Activated CD4-positive, alpha-beta T cell treated with anti-CD3 and anti-CD28 coated beads, Interleukin-2, amount 50 U/mL, for 24 hours (primary cell): ENCODE measurements at regions not wholly inside any gene's neighbourhood (a gene's known extent, or its start where the extent isn't known, plus 50 kb on each side); places are given as distances from the start of the nearest gene placed in this dataset.

Experiments used
- DNase-seq, 2 donors: peaks; one replicate each; pipeline ENCODE4 v3.0.0-alpha.2; 2020; ENCODE audit warnings: low read depth in 1 of 2, low spot score in 1 of 2

DNA sequence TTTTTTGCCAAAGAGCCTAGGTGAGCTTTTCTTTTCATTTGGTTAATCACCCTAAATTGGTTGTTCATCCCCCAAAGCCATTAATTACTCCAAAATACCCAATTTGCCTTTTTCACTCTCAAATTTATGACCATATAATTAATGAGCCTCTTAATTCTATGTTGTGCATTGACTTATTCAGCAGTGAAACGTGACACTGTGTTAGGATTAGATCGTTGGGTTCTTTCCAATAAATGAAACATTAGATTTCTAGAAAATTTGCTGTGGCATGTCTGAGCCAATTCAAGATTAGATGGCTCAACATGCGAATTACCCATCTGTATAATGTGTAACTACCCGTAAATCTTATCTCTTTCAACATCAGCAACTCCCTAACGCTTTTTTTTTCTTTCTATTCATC lies 273.4 kb downstream of the BMP4 start:
- DNase-seq = no peak

DNA sequence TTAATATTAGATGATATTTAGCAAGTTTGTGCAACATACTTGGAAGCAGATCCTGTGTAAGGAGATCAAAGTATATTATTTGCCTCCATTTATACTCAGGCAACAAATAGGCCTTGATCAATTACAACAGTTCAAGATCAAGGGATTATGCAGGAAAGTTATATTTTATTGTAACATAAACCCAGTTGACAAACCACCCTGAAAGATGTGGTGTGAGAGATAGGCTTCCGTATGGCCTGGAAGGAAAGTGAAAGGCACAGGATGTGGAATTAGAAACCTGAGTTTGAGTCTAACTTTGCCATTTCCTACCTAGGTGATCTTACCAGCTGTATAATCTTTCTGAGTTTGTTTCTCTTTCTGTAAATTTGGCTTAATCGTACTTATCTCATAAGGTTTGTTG lies 284.1 kb downstream of the BMP4 start:
- DNase-seq = no peak

DNA sequence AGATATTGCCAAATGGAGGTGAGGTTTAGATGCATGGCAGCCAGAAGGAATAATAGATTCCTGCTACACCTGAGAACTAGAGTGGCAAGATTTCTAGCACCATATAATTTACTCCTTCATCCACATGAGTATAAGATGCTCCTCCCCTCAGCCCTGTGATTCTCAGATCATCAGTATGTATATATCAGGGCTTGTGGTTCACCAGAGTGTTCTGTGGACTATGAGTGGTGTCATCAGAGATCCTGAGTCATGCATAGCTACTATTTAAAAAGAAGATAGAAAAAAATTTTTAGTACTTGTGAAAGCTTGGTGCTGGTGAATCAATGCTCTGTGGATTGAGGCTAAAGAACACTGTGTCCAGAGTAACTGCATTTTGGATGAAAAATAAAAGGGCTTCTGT lies 285.9 kb downstream of the BMP4 start:
- no peak for DNase-seq

DNA sequence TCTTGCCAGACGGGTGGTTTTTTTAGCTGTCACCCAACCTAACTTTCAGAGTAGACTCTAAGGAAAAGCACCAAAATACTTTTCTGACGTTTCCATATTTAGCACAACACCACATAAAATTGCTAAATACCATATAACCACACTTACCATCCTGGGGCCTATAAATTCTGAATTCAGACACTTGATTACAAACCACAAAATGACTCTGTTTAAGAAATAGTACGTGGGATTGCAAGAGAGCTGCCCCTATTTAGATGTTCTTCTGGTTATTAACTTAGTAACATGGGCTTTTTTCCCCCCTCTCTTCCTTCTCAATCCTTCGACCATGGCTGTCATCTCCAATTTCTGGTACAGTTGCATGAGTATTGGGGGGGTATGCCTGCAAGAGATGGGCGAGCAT lies 287.7 kb downstream of the BMP4 start:
- DNase-seq = no peak

DNA sequence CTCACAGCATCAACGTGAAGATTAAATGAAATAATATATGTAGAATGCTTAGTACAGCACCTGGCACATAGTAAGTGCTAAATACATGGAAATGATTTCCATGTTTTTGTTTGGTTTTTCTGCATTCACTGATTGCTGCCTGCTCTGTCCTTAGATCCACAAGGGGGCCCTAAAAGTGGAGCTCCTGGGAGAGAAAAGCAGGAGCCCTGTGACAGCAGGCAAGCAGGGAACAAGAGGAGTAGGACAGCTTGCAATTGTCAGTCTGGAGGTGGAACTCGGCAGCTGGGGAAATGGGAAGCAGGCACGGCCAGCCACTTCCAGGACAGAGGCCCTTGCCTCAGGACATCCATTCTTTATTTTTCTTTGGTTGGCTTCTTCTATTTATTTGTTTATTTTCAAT lies 292.9 kb downstream of the BMP4 start:
- DNase-seq = no peak

DNA sequence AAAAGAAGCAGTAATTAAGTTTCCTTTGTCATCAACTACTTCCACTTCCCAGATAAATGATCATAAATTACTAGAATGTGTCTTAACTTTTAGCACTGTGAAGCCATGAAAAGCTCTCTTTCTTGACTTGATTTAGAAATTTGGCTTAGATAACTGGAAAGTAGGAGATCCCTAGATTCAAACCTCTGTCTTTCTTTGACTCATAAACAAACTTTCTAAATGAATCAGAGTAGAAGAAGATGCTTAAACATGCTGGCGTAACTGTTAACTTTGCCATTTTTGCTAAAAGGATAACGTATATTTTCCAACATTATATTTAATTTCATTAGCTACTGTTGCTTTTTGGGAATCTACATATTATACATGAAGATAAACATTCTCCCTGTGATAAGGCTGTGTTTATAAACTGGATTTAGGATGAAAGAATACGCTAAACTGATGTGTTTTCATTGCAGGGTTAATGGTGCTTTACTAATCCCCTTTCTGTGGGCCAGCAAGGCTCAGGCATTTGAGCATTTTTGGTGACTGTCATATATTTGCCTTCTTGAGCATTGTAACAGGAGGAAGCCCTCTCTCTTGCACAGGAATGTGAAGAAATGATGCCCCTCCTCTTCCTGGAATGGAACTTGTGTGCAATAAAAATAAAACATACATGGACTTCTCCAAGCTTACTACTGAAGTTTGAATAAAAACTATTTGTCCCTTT lies 301.4 kb downstream of the BMP4 start:
- no peak for DNase-seq

DNA sequence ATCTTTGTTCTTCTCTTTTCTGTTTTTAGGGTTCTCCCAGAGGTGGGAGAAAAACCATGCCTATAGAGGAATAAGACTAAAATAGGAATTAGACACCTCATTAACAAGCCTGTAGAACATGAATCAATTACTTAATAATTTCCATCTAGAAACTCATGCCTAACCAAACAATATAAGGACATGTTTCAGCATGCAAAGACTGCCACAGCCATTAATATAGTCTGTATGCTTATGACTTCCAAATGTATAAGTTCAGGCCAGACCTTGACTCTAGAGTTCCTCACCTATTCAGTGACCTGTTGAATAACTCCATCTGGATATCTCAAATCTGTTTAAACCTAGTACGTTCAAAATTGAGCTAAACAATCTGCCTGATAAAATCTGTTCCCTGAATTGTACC lies 304.6 kb downstream of the BMP4 start:
- no peak for DNase-seq

DNA sequence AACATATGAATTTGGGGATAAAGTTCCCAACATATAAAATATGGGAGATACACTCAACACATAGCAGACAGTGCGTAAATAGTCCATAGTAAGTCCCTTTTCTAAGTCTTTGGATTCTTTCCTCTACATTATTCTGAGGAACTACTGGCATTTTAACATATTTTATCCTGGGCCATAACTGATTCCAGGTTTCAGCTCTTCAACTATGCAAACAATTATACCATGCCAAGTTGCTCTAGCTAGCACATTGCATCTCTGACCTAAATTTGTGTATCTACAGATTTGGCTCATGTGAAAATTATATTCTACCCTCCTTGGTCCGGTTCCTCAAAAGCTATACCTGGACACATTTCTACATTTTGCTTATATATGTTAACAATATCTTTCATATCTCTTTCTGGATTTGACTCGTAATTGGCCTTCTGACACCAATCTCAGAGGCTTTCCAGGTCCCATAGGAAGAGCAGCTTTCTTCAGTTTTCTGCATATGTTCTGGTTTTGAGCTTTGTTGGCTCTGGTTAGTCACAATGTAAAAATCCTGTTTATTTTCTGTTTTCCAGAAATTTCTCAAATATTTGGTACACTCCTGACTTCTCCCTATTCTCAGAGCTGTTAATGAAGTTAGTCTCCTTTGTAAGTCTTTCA lies 305.4 kb downstream of the BMP4 start:
- no peak for DNase-seq

DNA sequence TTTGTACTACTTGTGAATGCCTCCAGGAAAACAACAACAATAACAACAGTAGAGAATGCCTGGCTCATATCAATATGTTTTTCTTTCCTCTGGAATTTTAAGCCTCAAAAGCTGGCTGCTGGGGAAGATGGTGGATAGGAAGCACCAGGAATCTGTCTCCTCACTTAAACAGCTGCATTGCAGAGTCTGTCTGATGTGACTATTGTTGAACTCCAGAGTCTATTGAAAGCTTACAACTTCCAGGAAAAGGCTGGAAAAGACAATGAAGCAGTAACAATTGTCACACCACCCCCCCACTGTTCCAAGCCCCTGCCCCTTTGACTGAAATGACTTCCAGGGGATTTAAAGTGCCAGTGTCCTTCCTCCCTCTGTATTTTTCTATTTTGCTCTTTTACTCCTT lies 309.7 kb downstream of the BMP4 start:
- DNase-seq = no peak

DNA sequence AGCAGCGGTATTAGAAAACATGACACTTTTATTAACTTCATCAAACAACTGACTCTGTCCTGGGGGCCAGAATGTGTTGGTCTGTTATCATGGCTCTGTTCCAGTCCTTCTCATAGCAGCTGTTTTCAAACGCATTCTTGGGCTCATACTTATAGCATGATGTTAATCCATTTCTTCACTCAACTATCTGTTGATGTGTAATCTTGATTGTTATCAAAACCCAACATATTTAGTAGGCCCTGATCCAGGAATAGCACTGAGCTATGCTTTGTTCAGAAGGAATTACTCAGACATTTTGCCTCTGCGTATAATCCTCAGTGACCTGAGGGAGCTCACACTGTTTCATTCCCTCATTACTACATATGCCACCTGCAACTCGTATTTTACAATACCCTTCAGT lies 315.9 kb downstream of the BMP4 start:
- no peak for DNase-seq

DNA sequence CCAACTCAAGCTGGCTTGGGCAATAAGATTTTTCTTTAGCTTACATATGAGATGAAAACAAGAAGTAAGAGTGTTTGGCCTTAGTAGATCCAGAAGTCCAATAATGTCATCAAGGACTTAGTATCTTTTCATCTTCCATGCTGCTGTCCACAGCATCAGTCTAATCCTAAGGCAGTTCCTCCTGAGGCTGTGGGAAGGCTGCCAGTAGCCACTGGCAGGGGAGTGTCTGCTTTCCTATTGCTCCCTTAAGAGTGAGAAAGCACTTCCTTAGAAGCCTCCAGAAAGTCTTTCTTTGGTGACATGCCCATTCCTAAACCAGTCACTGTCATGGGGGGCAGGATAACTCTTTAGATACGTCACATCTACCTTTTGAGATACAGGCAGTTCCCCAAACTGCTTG lies 317.7 kb downstream of the BMP4 start:
- no peak for DNase-seq

DNA sequence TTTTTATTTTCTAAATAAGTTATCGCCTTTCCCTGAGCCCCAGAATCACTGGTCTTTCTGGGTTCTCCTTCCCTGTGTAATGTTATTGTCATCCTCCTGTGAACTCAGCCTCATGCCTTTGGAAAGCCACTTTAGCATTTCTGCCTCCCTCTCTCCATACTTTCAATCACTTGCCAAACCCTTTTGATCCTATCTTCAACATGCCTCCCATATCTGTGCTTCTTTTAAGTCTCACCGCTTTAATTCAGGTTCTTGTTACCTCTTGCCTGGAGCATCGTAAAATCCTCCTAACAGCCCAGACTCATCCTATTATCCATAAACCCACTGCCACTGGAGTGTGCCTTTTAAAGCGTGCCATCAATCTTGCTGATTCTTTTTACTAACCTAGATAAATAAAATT lies 321.8 kb downstream of the BMP4 start:
- no peak for DNase-seq

DNA sequence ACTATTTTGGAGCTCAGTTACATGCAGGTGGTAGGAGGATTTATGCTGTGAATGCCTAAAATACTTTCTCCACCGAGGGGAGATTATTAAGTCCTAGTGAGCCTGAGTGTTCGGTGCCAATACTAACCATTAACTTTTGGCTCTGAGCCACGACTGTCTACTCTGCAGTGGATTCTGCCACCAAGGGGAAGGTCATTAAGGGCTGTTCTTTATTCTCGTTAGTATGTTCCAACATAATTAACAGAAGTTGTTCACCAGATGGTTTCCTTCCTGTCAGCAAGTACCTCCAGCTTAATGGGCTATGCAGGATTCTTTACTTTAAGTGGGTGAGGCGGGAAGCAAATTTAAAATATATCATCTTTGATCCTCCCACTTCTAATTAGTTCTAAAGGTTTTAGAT lies 326.3 kb downstream of the BMP4 start:
- no peak for DNase-seq

DNA sequence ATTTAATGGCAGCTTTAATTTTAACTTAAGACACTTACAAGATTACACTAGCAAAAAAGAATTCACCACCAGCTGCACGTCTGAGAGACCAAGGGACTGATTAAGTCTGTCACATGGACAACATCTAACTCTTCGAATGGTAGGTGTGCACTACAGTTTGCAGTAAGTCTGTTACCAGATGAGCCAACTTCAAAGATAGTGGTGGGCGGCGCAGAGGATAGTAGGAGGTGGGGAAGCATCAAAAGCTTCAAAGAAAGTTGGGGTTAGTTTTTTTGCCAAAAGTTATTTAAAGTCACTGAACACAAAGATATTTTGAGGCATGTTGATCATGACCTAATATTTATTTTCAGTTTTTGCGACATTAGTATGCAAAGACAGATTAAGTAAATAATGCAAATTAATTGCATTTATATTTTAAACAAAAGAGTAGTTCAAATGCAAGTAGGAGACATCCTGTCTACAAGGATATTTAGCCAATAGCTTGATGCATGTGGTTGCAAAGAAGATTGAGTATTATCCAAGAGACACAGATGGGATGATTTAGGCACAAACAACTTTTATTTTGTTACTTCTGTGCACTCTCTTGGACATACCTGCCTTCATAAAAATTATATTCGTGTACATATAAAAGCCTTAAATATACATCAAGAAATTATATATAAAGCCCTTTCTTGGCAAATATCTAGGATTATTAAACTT lies 327.7 kb downstream of the BMP4 start:
- no peak for DNase-seq

DNA sequence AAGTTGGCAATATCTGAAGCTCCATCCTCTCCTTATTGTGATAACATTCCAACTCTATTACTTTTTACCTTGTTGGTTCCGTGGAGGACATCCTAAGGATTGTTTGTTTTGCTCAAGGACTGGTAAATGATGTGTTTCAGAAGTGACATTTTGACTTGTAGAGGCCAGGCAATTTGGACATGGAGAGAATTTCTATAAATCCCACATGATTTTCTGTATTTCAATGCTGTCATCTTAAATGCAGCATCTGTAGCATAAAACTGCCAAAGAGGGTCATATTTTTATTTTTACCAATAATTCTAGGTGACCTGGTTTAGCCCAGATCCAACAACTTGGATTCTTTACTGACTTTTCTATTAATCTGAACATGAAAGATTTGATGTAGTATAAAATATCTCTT lies 328.4 kb downstream of the BMP4 start:
- DNase-seq = no peak

DNA sequence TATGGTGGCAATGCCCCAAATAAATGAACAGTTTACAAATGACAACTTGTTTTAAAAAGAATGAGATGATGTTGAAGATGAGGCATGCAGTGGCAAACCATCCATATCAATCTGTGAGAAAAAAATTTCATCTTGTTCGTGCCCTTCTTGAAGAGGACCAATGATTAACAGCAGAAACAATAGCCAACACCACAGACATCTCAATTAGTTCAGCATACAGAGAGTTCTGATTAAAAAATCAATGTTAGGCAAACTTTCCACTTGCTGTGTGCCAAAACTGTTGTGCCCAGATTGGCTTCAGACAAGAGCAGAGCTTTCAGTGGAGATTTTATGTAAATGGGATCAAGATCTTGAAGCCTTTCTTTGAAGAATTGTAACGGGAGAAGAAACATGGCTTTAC lies 329.9 kb downstream of the BMP4 start:
- no peak for DNase-seq

DNA sequence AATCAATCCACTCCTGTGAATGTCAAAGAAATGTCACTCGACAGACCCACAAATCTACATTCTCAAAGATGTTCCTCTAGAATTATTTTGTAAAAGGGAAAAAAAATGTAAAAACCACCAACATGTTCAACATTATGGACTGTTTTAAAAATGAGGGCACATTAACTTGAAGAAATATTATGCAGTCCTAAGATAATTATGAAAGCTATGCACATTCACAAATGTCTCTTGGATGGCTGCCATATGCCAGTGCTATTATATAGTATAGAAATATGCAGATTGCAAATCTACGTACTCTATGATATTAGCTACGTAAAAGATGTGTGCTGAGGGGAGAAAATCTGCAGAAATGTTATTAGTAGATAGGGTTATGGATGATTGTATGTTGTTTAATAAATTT lies 334.2 kb downstream of the BMP4 start:
- no peak for DNase-seq

DNA sequence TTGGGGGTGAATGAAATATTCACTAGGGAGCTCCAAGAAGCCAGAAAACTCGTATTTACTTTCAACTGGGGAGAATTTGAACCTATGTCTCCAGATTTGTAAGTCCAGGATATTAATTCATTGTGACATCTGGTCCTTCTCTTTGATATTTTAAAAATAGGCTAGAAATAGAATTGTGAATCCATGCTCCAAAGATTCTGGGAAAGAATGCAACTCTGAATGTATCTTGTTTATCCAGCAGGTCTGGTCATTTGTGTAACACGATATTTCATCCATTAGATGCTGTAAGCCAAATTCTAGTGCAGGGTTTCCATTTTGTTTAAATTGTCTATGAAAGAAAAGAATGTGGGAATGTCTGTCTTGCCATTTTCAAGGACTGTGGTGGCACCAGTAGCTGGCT lies 334.7 kb downstream of the BMP4 start:
- DNase-seq = no peak

DNA sequence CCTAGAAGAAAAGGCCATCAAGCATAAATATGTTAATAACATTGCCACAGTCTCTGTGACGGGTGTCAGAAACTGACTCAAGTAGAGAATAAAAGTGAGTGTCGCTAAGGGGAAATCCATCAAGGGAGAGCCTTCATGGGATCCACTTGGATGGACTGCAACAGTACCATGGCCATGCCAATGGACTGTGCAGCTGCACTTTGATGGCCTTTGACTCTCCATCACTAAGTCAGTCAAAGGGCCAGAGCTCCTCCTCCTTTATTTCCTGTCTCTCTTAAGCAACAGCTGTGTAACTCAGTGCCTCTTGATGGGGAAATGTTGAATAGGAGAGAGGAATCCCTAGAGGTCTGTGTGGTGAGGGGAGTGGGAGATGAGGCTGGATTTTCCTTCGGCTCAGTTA lies 335.2 kb downstream of the BMP4 start:
- no peak for DNase-seq

DNA sequence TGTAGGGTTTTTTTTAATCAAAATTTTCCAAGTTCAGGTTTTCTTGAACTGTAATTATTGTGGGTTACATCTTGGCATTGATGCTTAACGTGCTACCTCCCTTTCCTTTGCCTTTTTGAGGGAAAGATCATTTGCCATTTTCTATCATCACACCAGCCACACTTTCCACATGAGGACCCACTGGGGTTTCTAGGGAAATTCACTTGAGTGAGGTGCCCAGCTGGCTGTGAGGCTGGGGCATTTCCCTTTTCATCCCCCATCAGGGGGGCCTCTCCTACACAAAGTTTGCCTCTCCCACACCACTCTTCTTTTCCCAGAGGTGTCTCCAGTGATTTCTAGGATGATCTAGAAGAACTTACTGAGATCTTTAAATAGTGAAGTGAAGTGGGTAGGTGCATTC lies 335.7 kb downstream of the BMP4 start:
- no peak for DNase-seq

DNA sequence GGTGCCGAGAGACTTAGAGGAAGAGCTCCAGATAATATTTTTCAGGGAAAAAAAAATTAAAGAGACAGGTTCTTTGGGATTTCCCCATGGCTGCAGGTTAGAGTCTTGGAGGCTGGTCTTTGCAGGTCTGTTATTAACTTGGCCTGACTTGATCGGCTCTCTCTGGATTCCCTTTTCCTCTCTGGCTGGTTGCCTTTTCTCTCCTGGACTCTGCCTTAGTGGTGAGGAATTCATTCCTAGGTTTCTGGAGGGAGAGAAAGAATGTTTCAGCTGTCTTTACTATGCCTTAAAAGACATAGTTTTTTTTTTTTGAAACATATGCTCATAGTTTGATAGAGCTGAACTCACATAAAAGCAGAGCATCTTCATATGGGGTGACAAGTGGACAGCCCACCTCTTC lies 336.3 kb downstream of the BMP4 start:
- no peak for DNase-seq

DNA sequence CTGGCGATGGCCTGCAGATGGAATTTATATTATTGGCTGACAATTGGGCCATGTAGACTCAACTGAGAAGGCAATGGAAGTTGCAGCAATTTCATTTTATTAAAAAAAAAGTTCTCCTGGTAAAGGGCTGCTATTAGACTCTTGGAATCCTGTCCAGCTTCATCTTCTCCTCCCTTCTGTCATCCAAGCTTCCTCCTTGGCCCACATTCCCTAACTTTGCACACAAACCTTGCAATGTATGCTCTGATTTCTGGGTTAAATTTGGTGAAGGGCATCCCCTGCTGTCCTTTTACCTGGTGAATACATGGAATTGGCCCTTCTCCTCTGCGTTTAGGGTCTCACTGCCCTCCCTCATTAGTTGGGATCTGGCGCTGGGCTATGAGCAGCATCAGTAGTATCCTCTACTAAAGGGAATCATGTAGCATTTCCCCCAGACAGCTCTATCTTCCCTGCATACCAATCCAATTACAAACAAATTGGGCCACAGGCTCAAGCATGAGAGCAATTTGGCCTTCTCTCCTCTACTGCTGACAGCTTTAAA lies 336.9 kb downstream of the BMP4 start:
- DNase-seq = no peak
